ENCODE measurements at regions not wholly inside any gene's neighbourhood (a gene's known extent, or its start where the extent isn't known, plus 50 kb on each side); places are given as distances from the start of the nearest gene placed in this dataset.

DNA sequence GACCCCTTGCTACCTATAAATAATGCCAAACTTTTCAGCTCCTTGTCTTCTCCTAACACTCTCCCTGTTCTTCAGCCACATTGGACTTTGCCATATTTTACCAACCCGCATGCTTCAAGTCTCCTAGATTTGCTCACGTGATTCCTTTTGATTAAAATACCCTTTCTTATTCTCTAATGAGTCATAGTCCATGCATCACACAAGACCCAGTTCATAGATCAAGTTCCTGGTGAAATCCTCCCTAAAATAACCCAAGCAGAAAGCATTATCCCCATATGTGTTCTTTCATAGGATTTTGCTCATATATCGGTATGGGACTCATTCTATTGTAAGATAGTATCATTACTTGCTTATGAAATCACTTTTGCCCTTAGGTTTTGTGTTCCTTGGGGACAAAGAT, 108.9 kb upstream of the STXBP5 start:
- no peaks in the 10 kb centered on the region for H3K4me1 Mint-ChIP-seq (ENCODE audit: unreplicated experiment)

GRCh38 chr6:147099974-147100373, 104.2 kb upstream of the STXBP5 start:
- no peaks in the 10 kb centered on the region for H3K36me3 Mint-ChIP-seq (ENCODE audit: low read depth, unreplicated experiment)
- H3K9me3 Mint-ChIP-seq (ENCODE audit: unreplicated experiment): no peaks in the 10 kb centered on the region
- peaks cover 2% of the 10 kb centered on the region for H3K27me3 Mint-ChIP-seq (ENCODE audit: unreplicated experiment)
- no peak overlapping the region for H3K4me3 Mint-ChIP-seq (ENCODE audit: unreplicated experiment)
- no peak overlapping the region for H3K27ac Mint-ChIP-seq (ENCODE audit: unreplicated experiment)
- TF ChIP-seq, protein P1, sequence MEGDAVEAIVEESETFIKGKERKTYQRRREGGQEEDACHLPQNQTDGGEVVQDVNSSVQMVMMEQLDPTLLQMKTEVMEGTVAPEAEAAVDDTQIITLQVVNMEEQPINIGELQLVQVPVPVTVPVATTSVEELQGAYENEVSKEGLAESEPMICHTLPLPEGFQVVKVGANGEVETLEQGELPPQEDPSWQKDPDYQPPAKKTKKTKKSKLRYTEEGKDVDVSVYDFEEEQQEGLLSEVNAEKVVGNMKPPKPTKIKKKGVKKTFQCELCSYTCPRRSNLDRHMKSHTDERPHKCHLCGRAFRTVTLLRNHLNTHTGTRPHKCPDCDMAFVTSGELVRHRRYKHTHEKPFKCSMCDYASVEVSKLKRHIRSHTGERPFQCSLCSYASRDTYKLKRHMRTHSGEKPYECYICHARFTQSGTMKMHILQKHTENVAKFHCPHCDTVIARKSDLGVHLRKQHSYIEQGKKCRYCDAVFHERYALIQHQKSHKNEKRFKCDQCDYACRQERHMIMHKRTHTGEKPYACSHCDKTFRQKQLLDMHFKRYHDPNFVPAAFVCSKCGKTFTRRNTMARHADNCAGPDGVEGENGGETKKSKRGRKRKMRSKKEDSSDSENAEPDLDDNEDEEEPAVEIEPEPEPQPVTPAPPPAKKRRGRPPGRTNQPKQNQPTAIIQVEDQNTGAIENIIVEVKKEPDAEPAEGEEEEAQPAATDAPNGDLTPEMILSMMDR (IDR thresholded peaks at IDR 0.05; ENCODE audit: unreplicated experiment): no peak
- peaks cover 11% of the 10 kb centered on the region for H3K4me1 Mint-ChIP-seq (ENCODE audit: unreplicated experiment)
- no peak for DNase-seq (ENCODE audit: low spot score)

More for the DNA sequence above, 108.9 kb upstream of the STXBP5 start:
- H3K36me3 Mint-ChIP-seq (ENCODE audit: low read depth, unreplicated experiment): no peaks in the 10 kb centered on the region
- no peak overlapping the region for H3K27ac Mint-ChIP-seq (ENCODE audit: unreplicated experiment)
- no peak overlapping the region for H3K4me3 Mint-ChIP-seq (ENCODE audit: unreplicated experiment)
- TF ChIP-seq, protein P1 (IDR thresholded peaks at IDR 0.05; ENCODE audit: unreplicated experiment): no peak
- DNase-seq (ENCODE audit: low spot score): no peak
- no peaks in the 10 kb centered on the region for H3K27me3 Mint-ChIP-seq (ENCODE audit: unreplicated experiment)
- H3K9me3 Mint-ChIP-seq (ENCODE audit: unreplicated experiment): no peaks in the 10 kb centered on the region

DNA sequence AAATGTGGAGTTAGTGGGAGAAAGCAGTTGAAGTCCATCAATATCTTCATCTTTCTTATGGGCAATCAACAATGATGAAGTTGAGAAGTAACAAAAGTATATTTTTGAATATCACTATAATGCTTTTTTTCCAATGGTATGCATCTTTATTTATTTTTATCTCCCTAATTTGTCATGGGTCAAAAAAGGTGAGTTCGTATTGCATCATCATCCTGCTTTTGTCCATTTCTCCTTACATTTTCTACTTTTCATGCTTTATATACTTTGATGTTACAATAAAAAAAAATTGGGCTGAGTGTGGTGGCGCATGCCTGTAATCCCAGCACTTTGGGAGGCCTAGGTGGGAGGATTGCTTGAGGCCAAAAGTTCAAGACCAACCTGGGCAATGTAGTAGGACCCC, 101.2 kb upstream of the STXBP5 start:
- Mint-ChIP-seq H3K9me3 (ENCODE audit: unreplicated experiment) (no peaks in the 10 kb centered on the region), H3K27me3 (ENCODE audit: unreplicated experiment) (peaks cover 2% of the 10 kb centered on the region), H3K4me1 (ENCODE audit: unreplicated experiment) (peaks cover 11% of the 10 kb centered on the region), H3K27ac (ENCODE audit: unreplicated experiment) (no peak overlapping the region), H3K4me3 (ENCODE audit: unreplicated experiment) (no peak overlapping the region), H3K36me3 (ENCODE audit: low read depth, unreplicated experiment) (no peaks in the 10 kb centered on the region)
- TF ChIP-seq, protein P1 (IDR thresholded peaks at IDR 0.05; ENCODE audit: unreplicated experiment): no peak
- no peak for DNase-seq (ENCODE audit: low spot score)

GRCh38 chr6:147103694-147104093, 100.5 kb upstream of the STXBP5 start:
- Mint-ChIP-seq H3K4me1 (ENCODE audit: unreplicated experiment) (peaks cover 11% of the 10 kb centered on the region), H3K27ac (ENCODE audit: unreplicated experiment) (no peak overlapping the region), H3K4me3 (ENCODE audit: unreplicated experiment) (no peak overlapping the region), H3K9me3 (ENCODE audit: unreplicated experiment) (no peaks in the 10 kb centered on the region), H3K27me3 (ENCODE audit: unreplicated experiment) (peaks cover 2% of the 10 kb centered on the region), H3K36me3 (ENCODE audit: low read depth, unreplicated experiment) (no peaks in the 10 kb centered on the region)
- TF ChIP-seq, protein P1 (IDR thresholded peaks at IDR 0.05; ENCODE audit: unreplicated experiment): no peak
- DNase-seq (ENCODE audit: low spot score): no peak

GRCh38 chr6:147105786-147106185, 98.4 kb upstream of the STXBP5 start:
- no peak overlapping the region for H3K4me3 Mint-ChIP-seq (ENCODE audit: unreplicated experiment)
- TF ChIP-seq, protein P1 (IDR thresholded peaks at IDR 0.05; ENCODE audit: unreplicated experiment): no peak
- peaks cover 2% of the 10 kb centered on the region for H3K27me3 Mint-ChIP-seq (ENCODE audit: unreplicated experiment)
- no peaks in the 10 kb centered on the region for H3K36me3 Mint-ChIP-seq (ENCODE audit: low read depth, unreplicated experiment)
- peaks cover 11% of the 10 kb centered on the region for H3K4me1 Mint-ChIP-seq (ENCODE audit: unreplicated experiment)
- DNase-seq (ENCODE audit: low spot score): no peak
- H3K27ac Mint-ChIP-seq (ENCODE audit: unreplicated experiment): no peak overlapping the region
- no peaks in the 10 kb centered on the region for H3K9me3 Mint-ChIP-seq (ENCODE audit: unreplicated experiment)
